ENCODE measurements at regions not wholly inside any gene's neighbourhood (a gene's known extent, or its start where the extent isn't known, plus 50 kb on each side); places are given as distances from the start of the nearest gene placed in this dataset.

DNA sequence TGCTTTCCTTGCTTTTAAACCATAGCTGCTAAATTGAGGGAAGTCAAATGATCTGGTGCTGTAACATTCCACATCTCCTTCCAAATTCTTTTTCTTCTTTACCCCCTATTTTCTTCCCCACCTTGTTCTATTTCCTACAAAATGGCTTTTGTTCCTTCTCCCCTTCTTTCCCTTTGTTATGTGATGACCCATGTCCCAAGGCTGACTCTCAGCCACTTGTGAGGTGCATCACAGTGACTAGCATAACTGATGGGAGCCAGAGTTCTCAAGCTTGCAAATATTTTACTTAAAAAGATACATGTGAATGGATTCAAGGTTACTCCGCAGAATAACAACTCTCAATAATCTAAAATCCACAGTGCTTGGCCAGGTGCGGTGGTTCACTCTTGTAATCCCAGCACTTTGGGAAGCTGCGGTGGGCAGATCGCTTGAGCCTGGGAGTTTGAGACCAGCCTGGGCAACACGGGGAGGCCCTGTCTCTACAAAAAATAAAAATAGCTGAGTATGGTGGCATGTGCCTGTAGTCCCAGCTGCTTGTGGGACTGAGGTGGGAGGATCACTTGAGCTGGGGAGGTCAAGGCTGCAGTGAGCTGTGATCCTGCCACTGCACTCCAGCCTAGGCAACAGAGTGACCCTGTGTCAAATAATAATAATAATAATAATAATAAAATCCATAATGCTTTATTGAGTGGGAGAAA is 100.1 kb upstream of the CERS6 start:
- no peak for DNase-seq (ENCODE audit: low read depth)
- TF ChIP-seq CTCF (IDR thresholded peaks at IDR 0.05; ENCODE audit: control insufficient read depth, insufficient read depth, low read depth, low read length, missing control alignments): no peak
- no peak overlapping the region for H3K4me3 ChIP-seq (ENCODE audit: control insufficient read depth, low read depth, low read length)

DNA sequence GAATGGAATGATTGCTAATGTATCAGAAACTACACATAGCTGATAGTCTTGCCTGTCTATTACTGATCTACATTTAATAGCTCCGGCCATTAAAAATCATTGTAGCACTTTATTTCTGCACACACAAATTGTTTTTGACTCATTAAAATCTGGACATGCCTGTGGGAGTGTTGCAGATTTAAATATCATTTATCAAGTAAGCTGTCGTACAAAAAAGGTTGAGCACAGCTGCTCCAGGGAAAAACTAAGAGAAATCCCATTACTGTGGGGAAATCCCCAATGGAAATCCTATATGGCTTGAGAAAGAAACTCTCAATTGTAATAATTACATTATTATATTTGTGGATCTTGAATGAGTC is 99.6 kb upstream of the CERS6 start:
- no peak overlapping the region for H3K4me3 ChIP-seq (ENCODE audit: control insufficient read depth, low read depth, low read length)
- no peak for TF ChIP-seq CTCF (IDR thresholded peaks at IDR 0.05; ENCODE audit: control insufficient read depth, insufficient read depth, low read depth, low read length, missing control alignments)
- DNase-seq (ENCODE audit: low read depth): no peak

DNA sequence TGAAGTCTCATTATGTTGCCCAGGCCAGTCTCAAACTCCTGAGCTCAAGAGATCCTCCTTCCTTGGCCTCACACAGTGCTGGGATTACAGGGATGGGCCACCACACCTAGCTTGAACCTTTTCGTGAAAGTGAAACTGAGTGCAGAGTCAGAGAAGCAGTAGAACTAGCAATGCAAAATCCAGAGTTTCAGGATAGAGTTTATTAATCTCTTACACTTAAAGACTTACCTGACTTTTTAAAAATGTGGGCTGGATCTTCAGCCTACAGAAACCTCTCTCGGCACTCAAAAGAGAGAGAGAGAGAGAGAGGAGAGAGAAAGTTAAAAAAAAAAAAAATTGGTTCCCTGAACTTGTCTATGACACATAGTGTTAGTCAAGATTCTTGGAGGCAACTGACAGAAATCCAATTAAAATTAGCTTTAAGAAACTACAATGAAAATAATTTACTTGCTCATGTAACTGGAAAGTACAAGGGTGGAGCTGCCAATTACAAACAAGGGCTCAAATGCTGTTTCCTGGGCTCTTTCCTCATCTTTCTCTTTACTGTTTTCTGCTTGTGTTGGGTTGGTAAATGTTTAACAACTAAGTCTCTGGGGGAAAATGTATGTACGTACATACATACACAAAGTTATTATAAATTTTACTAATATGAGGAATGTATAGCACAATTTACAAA is 98.1 kb upstream of the CERS6 start:
- no peak for TF ChIP-seq CTCF (IDR thresholded peaks at IDR 0.05; ENCODE audit: control insufficient read depth, insufficient read depth, low read depth, low read length, missing control alignments)
- no peak overlapping the region for H3K4me3 ChIP-seq (ENCODE audit: control insufficient read depth, low read depth, low read length)
- no peak for DNase-seq (ENCODE audit: low read depth)

DNA sequence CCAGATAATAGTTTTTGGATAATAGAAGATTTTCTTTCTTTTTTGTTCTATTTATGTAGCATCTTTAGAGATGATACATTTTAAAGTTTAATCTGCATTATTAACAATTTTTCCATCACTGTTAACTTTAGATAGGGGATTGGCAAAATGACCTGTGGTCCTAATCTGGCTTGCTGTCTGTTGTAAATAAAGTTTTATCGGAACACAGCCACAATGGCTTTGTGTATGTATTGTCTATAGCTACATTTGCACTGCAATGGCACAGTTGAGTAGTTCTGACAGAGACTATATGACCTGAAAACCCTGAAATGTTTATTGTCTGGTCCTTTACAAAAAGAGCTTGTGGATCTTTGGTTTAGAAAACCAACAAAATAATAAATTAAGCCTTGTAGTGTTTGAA is 97.0 kb upstream of the CERS6 start:
- no peak for DNase-seq (ENCODE audit: low read depth)
- H3K4me3 ChIP-seq (ENCODE audit: control insufficient read depth, low read depth, low read length): no peak overlapping the region
- TF ChIP-seq CTCF (IDR thresholded peaks at IDR 0.05; ENCODE audit: control insufficient read depth, insufficient read depth, low read depth, low read length, missing control alignments): no peak

DNA sequence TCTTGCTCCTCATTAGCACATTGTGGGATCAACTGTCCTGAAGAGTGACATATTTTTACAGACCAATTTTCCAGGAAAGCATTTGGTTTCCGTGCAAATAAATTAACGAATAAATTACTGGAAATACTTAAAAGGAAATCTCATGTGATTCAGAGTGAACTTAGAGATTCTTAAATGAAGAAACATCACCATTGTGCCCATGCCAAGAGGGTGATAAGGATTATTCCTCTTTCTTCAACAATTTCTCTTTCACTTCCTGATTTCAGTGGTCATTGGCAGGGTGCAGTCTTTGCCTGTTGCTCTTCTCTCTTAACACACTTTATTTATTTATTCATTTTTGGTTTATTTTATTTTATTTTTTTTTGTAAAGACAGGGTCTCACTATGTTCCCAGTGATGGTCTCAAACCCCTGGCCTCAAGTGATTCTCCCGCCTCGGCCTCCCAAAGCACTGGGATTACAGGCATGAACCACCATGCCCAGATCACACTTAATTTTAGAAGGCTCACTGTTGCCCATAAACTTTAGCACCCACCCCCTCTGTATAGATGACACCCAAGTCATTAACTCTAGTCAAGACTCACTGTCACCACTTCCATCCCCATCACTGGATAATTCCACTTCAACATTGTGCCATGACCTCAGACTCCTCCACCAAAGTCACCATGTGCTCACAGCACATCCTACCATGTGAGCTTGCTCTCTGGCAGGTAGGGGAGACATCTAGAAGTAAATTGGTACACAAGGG is 92.6 kb upstream of the CERS6 start:
- no peak overlapping the region for H3K4me3 ChIP-seq (ENCODE audit: control insufficient read depth, low read depth, low read length)
- TF ChIP-seq CTCF (IDR thresholded peaks at IDR 0.05; ENCODE audit: control insufficient read depth, insufficient read depth, low read depth, low read length, missing control alignments): no peak
- DNase-seq (ENCODE audit: low read depth): no peak

DNA sequence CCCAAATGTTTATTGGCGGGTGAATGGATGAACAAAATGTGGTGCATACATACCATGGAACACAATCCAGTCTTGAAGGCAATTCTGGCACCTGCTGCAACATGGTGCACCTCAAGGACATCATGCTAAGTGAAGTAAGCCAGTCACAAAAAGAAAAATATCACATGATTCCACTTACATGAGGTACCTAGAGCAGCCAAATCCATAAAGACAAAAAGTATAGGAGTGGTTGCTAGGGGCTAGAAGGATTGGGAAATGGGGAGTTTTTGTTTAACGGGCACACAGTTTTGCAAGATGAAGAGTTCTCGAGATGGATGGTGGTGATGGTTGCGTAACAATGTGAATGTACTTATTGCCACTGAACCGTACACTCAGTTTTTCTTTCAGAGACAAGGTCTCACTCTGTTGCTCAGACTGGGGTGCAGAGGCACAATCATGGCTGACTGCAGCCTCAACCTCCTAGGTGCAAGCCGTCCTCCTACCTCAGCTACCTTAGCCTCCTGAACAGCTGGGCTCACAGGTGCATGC is 90.9 kb upstream of the CERS6 start:
- TF ChIP-seq CTCF (IDR thresholded peaks at IDR 0.05; ENCODE audit: control insufficient read depth, insufficient read depth, low read depth, low read length, missing control alignments): no peak
- no peak for DNase-seq (ENCODE audit: low read depth)
- no peak overlapping the region for H3K4me3 ChIP-seq (ENCODE audit: control insufficient read depth, low read depth, low read length)

All from AG09309 (cell line).